HepG2 (cell line): ENCODE measurements at regions not wholly inside any gene's neighbourhood (a gene's known extent, or its start where the extent isn't known, plus 50 kb on each side); places are given as distances from the start of the nearest gene placed in this dataset.

Experiments
- ATAC-seq: fragments of 200-7000 bp; cut with Tn5 transposase; 3 replicates; pipeline ENCODE4 v1.9.1; 2020; ENCODE audit warnings: mild to moderate bottlenecking, moderate library complexity
- BruUV-seq: library from RNA; stranded (reverse); fragments of 400-500 nt; replicated peaks from 2 replicates; lab custom pipeline; 2021; lab: Mats Ljungman, UMichigan
- CTCF ChIA-PET: fragments of 300-600 bp; formaldehyde crosslinking; extraction: SDS; loops from one replicate; lab custom pipeline; 2021; ENCODE audit warnings: low total read pairs, inconsistent platforms, low intra/inter-chr PET ratio; lab: Yijun Ruan, JAX
- POLR2A ChIA-PET: fragments of 350-600 bp; sonication (Branson Sonifier 250); formaldehyde crosslinking; loops from one replicate; lab custom pipeline; 2020; ENCODE audit warnings: antibody characterized with exemption, inconsistent platforms; lab: Yijun Ruan, JAX
- DNase-seq: peaks from one replicate; pipeline ENCODE4 v3.0.0-alpha.2; 2015; ENCODE audit warnings: low spot score
- FAIRE-seq: peaks from 3 replicates; lab custom pipeline; 2011; peaks lifted over from hg19 to GRCh38; lab: Jason Lieb, UNC
- H2AFZ ChIP-seq: one replicate; pipeline ENCODE4 v1.6.1; 2011; ENCODE audit warnings: low read length, inconsistent platforms
- H3K27ac ChIP-seq: fragments of 300-600 bp; 3 replicates; pipeline ENCODE4 v1.8.0; 2011; ENCODE audit warnings: mixed run types, mild to moderate bottlenecking, mixed read lengths, low read length, inconsistent platforms; ENCODE audit not compliant: insufficient read depth; ENCODE audit errors: extremely low read length
- H3K27me3 ChIP-seq, 2 experiments: fragments of 200-600 bp in 1 of 2; 2 replicates in 1 of 2; 3 replicates in 1 of 2; pipeline versions ENCODE4 v1.6.0 to v1.8.0; 2011; ENCODE audit warnings: low read length in 2 of 2, mild to moderate bottlenecking in 2 of 2, moderate library complexity in 2 of 2, inconsistent platforms in 1 of 2; ENCODE audit not compliant: insufficient read depth in 2 of 2, control insufficient read depth in 1 of 2
- H3K36me3 ChIP-seq, 2 experiments: fragments of 200-600 bp in 1 of 2; replicated peaks in 1 of 2; 2 replicates in 1 of 2; 3 replicates in 1 of 2; pipeline versions ENCODE4 v1.5.1 to v1.8.0; 2011; ENCODE audit warnings: low read length in 2 of 2, inconsistent platforms in 1 of 2; ENCODE audit not compliant: insufficient read depth in 2 of 2, control insufficient read depth in 1 of 2
- H3K4me1 ChIP-seq: 2 replicates; pipeline ENCODE4 v1.5.1; 2012; ENCODE audit warnings: low read length, inconsistent platforms; ENCODE audit not compliant: insufficient read depth
- H3K4me2 ChIP-seq: 2 replicates; pipeline ENCODE4 v1.6.0; 2011; ENCODE audit warnings: low read depth, low read length, inconsistent platforms
- H3K4me3 ChIP-seq, 3 experiments: fragments of 200-600 bp in 1 of 3; sonication (generic), shearing (Covaris generic) in 1 of 3; replicated peaks in 1 of 3; 2 replicates each; pipeline ENCODE4 v1.5.1; 2011 to 2016; ENCODE audit warnings: low read length in 3 of 3, inconsistent platforms in 2 of 3, low read depth in 2 of 3, mild to moderate bottlenecking in 2 of 3, control low read depth in 1 of 3, mixed read lengths in 1 of 3; ENCODE audit not compliant: insufficient read depth in 1 of 3
- H3K79me2 ChIP-seq: one replicate; pipeline ENCODE4 v1.6.1; 2011; ENCODE audit warnings: low read length, inconsistent platforms; ENCODE audit not compliant: insufficient read depth
- H3K9ac ChIP-seq: 2 replicates; pipeline ENCODE4 v1.6.0; 2011; ENCODE audit warnings: mild to moderate bottlenecking, low read depth, low read length, inconsistent platforms; ENCODE audit not compliant: insufficient read depth
- H3K9me3 ChIP-seq: 2 replicates; pipeline ENCODE4 v1.5.1; 2012; ENCODE audit warnings: mild to moderate bottlenecking, low read length
- H4K20me1 ChIP-seq: 2 replicates; pipeline ENCODE4 v1.6.0; 2011; ENCODE audit warnings: inconsistent platforms, mild to moderate bottlenecking, low read length, moderate library complexity; ENCODE audit not compliant: insufficient read depth
- FOXK1 ChIP-seq: sonication (generic); formaldehyde crosslinking; IDR thresholded peaks from 2 replicates; pipeline ENCODE4 v1.4.0; 2020; ENCODE audit warnings: low read depth, missing genetic modification reagents, borderline replicate concordance
- FOXM1 ChIP-seq: sonication (generic); formaldehyde crosslinking; IDR thresholded peaks from 2 replicates; pipeline ENCODE4 v1.5.0; 2020; ENCODE audit warnings: missing genetic modification reagents
- HHEX ChIP-seq: IDR thresholded peaks from 2 replicates; pipeline ENCODE4 v1.6.1; 2016; ENCODE audit warnings: control low read depth
- JDP2 ChIP-seq: sonication (generic); formaldehyde crosslinking; IDR thresholded peaks from 2 replicates; pipeline ENCODE4 v1.8.1; 2022; ENCODE audit warnings: missing genetic modification reagents, borderline replicate concordance
- KMT2A ChIP-seq: sonication (generic); formaldehyde crosslinking; IDR thresholded peaks from 2 replicates; pipeline ENCODE4 v1.4.0; 2020; ENCODE audit warnings: missing genetic modification reagents
- RXRA ChIP-seq: sonication (generic); formaldehyde crosslinking; IDR thresholded peaks from 2 replicates; pipeline ENCODE4 v1.5.1; 2020; ENCODE audit warnings: missing genetic modification reagents
- SIX4 ChIP-seq: sonication (generic); formaldehyde crosslinking; IDR thresholded peaks from 2 replicates; pipeline ENCODE4 v1.4.0; 2020; ENCODE audit warnings: missing genetic modification reagents
- SRSF4 ChIP-seq: fragments of 200-400 bp; formaldehyde crosslinking; IDR thresholded peaks from one replicate; pipeline ENCODE4 v1.6.1; 2018; ENCODE audit warnings: mild to moderate bottlenecking, low read depth, low read length, moderate library complexity; ENCODE audit not compliant: poor library complexity, severe bottlenecking
- ZBTB42 ChIP-seq: sonication (generic); formaldehyde crosslinking; IDR thresholded peaks from 2 replicates; pipeline ENCODE4 v1.5.0; 2020; ENCODE audit warnings: mild to moderate bottlenecking, missing genetic modification reagents
- ZFP90 ChIP-seq: sonication (generic); formaldehyde crosslinking; IDR thresholded peaks from 2 replicates; pipeline ENCODE4 v1.8.0; 2022; ENCODE audit warnings: missing genetic modification reagents, mild to moderate bottlenecking, inconsistent platforms, borderline replicate concordance
- ZFYVE20 ChIP-seq: sonication (generic); formaldehyde crosslinking; IDR thresholded peaks from 2 replicates; pipeline ENCODE4 v1.8.0; 2023; ENCODE audit warnings: low read depth, mild to moderate bottlenecking, moderate library complexity, missing genetic modification reagents, borderline replicate concordance
- ZNF331 ChIP-seq: sonication (generic); formaldehyde crosslinking; IDR thresholded peaks from 2 replicates; pipeline ENCODE4 v1.4.0; 2020; ENCODE audit warnings: missing genetic modification reagents
- ZNF660 ChIP-seq: sonication (generic); formaldehyde crosslinking; IDR thresholded peaks from 2 replicates; pipeline ENCODE4 v1.5.1; 2020; ENCODE audit warnings: mild to moderate bottlenecking, low read depth, missing genetic modification reagents, borderline replicate concordance
- ZNF747 ChIP-seq: sonication (generic); formaldehyde crosslinking; IDR thresholded peaks from 2 replicates; pipeline ENCODE4 v1.8.1; 2023; ENCODE audit warnings: missing genetic modification reagents, mild to moderate bottlenecking, borderline replicate concordance
- ZNF891 ChIP-seq: sonication (generic); formaldehyde crosslinking; IDR thresholded peaks from 2 replicates; pipeline ENCODE4 v1.5.0; 2020; ENCODE audit warnings: mild to moderate bottlenecking, missing genetic modification reagents
- WGBS: methylation state at CpG from one replicate; pipeline ENCODE4 v1.1.6; 2017; ENCODE audit warnings: low lambda C conversion rate; 5-methylcytosine and 5-hydroxymethylcytosine counted together
- in situ Hi-C: cut with HindIII; loops from 2 replicates; pipeline ENCODE4 v1.10.0; 2017; ENCODE audit warnings: low pct_unique_long_range_greater_than_20kb; ENCODE audit not compliant: extremely low pct_ligation_motif_present
- intact Hi-C: fragments of 100-400 bp; cut with micrococcal nuclease; formaldehyde crosslinking; loops from one replicate; pipeline ENCODE4 v1.10.0; 2022; ENCODE audit not compliant: unreplicated experiment
- TF ChIP-seq, protein P1 (sequence below): sonication (generic); formaldehyde crosslinking; IDR thresholded peaks from 2 replicates; pipeline ENCODE4 v1.5.1; 2020; ENCODE audit warnings: mild to moderate bottlenecking, moderate library complexity, missing genetic modification reagents
- TF ChIP-seq, protein P2 (sequence below): sonication (generic); formaldehyde crosslinking; IDR thresholded peaks from 2 replicates; pipeline ENCODE4 v1.5.1; 2020; ENCODE audit warnings: mild to moderate bottlenecking, missing genetic modification reagents, moderate library complexity
- TF ChIP-seq, protein P3 (sequence below): sonication (generic); formaldehyde crosslinking; IDR thresholded peaks from 2 replicates; pipeline ENCODE4 v1.5.1; 2020; ENCODE audit warnings: mild to moderate bottlenecking, missing genetic modification reagents

DNA sequence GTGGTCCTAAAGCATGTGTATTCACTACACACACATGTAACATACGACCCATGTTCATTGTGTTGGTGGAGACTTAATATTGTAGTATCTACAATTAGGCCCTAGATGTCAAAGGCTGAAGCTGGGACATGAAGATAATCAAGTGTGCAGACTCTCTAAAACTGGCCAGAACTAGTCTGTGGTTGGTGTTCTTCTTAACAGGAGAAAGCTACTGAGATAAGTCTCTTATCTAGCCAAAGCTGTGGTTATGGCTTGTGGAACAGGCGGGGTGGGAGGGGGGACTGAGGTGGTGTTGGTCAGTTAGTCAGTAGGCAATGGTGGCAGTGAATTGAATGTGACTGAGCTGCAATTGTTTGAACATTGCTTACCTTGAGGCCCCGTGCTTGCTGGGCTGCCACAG lies 112.7 kb upstream of the SLC24A2 start:
- Histone ChIP-seq H3K4me2 (no peak overlapping the region), H3K9ac (no peak overlapping the region), H3K4me1 (no peaks in the 10 kb centered on the region), H3K27me3 (no peaks in the 10 kb centered on the region), H3K9me3 (no peaks in the 10 kb centered on the region), H4K20me1 (no peaks in the 10 kb centered on the region), H3K36me3 (no peaks in the 10 kb centered on the region), H3K27ac (no peak overlapping the region), H2AFZ (no peak overlapping the region), H3K79me2 (no peaks in the 10 kb centered on the region), H3K4me3 (no peak overlapping the region)
- ChIA-PET CTCF (no interaction called here), POLR2A (no interaction called here)
- ATAC-seq (no peak), DNase-seq (no peak), FAIRE-seq (no peak)
- intact Hi-C loops (no loop called here), in situ Hi-C loops (loop anchor here (10.0 kb wide), 1 partner anchor 57 kb away; no protein-coding TSS in a partner anchor)
- BruUV-seq = no TSS peak
- WGBS = 2% methylated on average over 3 of the region's 3 CpGs
- TF ChIP-seq JDP2 (CRISPR knock-in tag) (no peak), HHEX (no peak), SIX4 (CRISPR knock-in tag) (no peak), ZNF331 (CRISPR knock-in tag) (no peak), FOXM1 (CRISPR knock-in tag) (no peak), ZNF891 (CRISPR knock-in tag) (no peak), ZFYVE20 (CRISPR knock-in tag) (no peak), ZNF747 (CRISPR knock-in tag) (no peak), KMT2A (no peak), RXRA (CRISPR knock-in tag) (no peak), ZBTB42 (CRISPR knock-in tag) (no peak), SRSF4 (no peak), FOXK1 (CRISPR knock-in tag) (no peak), ZFP90 (CRISPR knock-in tag) (no peak), ZNF660 (CRISPR knock-in tag) (no peak)
- TF ChIP-seq, protein P1, sequence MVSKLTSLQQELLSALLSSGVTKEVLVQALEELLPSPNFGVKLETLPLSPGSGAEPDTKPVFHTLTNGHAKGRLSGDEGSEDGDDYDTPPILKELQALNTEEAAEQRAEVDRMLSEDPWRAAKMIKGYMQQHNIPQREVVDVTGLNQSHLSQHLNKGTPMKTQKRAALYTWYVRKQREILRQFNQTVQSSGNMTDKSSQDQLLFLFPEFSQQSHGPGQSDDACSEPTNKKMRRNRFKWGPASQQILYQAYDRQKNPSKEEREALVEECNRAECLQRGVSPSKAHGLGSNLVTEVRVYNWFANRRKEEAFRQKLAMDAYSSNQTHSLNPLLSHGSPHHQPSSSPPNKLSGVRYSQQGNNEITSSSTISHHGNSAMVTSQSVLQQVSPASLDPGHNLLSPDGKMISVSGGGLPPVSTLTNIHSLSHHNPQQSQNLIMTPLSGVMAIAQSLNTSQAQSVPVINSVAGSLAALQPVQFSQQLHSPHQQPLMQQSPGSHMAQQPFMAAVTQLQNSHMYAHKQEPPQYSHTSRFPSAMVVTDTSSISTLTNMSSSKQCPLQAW (CRISPR knock-in tag) = no peak
- TF ChIP-seq, protein P2, sequence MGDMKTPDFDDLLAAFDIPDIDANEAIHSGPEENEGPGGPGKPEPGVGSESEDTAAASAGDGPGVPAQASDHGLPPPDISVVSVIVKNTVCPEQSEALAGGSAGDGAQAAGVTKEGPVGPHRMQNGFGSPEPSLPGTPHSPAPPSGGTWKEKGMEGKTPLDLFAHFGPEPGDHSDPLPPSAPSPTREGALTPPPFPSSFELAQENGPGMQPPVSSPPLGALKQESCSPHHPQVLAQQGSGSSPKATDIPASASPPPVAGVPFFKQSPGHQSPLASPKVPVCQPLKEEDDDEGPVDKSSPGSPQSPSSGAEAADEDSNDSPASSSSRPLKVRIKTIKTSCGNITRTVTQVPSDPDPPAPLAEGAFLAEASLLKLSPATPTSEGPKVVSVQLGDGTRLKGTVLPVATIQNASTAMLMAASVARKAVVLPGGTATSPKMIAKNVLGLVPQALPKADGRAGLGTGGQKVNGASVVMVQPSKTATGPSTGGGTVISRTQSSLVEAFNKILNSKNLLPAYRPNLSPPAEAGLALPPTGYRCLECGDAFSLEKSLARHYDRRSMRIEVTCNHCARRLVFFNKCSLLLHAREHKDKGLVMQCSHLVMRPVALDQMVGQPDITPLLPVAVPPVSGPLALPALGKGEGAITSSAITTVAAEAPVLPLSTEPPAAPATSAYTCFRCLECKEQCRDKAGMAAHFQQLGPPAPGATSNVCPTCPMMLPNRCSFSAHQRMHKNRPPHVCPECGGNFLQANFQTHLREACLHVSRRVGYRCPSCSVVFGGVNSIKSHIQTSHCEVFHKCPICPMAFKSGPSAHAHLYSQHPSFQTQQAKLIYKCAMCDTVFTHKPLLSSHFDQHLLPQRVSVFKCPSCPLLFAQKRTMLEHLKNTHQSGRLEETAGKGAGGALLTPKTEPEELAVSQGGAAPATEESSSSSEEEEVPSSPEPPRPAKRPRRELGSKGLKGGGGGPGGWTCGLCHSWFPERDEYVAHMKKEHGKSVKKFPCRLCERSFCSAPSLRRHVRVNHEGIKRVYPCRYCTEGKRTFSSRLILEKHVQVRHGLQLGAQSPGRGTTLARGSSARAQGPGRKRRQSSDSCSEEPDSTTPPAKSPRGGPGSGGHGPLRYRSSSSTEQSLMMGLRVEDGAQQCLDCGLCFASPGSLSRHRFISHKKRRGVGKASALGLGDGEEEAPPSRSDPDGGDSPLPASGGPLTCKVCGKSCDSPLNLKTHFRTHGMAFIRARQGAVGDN (CRISPR knock-in tag) = no peak
- TF ChIP-seq, protein P3, sequence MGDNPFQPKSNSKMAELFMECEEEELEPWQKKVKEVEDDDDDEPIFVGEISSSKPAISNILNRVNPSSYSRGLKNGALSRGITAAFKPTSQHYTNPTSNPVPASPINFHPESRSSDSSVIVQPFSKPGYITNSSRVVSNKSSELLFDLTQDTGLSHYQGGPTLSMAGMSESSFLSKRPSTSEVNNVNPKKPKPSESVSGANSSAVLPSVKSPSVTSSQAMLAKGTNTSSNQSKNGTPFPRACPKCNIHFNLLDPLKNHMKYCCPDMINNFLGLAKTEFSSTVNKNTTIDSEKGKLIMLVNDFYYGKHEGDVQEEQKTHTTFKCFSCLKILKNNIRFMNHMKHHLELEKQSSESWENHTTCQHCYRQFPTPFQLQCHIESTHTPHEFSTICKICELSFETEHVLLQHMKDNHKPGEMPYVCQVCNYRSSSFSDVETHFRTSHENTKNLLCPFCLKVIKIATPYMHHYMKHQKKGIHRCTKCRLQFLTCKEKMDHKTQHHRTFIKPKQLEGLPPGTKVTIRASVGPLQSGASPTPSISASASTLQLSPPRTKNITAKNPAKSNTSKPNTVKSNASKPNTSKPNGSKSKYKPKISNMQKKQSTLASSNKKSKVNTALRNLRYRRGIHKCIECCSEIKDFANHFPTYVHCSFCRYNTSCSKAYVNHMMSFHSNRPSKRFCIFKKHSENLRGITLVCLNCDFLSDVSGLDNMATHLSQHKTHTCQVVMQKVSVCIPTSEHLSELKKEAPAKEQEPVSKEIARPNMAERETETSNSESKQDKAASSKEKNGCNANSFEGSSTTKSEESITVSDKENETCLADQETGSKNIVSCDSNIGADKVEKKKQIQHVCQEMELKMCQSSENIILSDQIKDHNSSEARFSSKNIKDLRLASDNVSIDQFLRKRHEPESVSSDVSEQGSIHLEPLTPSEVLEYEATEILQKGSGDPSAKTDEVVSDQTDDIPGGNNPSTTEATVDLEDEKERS (CRISPR knock-in tag) = no peak
